K562 (cell line): ENCODE measurements at regions not wholly inside any gene's neighbourhood (a gene's known extent, or its start where the extent isn't known, plus 50 kb on each side); places are given as distances from the start of the nearest gene placed in this dataset.
"Not testable (repeated sequence)": the region's sequence is repeated elsewhere in the genome, so short reads cannot be mapped to it uniquely, and the experiment has no call there.

ENCODE experiments used
- CTBP1 ChIP-seq: fragments of 450-650 bp; IDR thresholded peaks from 2 replicates; pipeline ENCODE4 v1.6.1; 2016; ENCODE audit warnings: borderline replicate concordance
- EHMT2 ChIP-seq: fragments of 450-650 bp; IDR thresholded peaks from 2 replicates; pipeline ENCODE4 v1.6.1; 2018; ENCODE audit warnings: antibody characterized with exemption
- ETS2 ChIP-seq: IDR thresholded peaks from 2 replicates; pipeline ENCODE4 v1.6.1; 2016; ENCODE audit warnings: borderline replicate concordance, missing genetic modification characterization, mild to moderate bottlenecking, moderate library complexity, missing compliant biosample characterization; ENCODE audit not compliant: poor library complexity, severe bottlenecking
- SMARCC2 ChIP-seq: fragments of 450-650 bp; IDR thresholded peaks from 2 replicates; pipeline ENCODE4 v1.6.1; 2017; ENCODE audit warnings: antibody characterized with exemption, moderate library complexity, mild to moderate bottlenecking, low read depth
- ZC3H4 ChIP-seq: sonication (generic); formaldehyde crosslinking; IDR thresholded peaks from 2 replicates; pipeline ENCODE4 v1.9.0; 2021; ENCODE audit warnings: missing genetic modification reagents, borderline replicate concordance
- ZEB2 ChIP-seq: fragments of 450-650 bp; IDR thresholded peaks from 2 replicates; pipeline ENCODE4 v1.6.1; 2016
- ZNF24 ChIP-seq: fragments of 450-650 bp; IDR thresholded peaks from 2 replicates; pipeline ENCODE4 v1.6.1; 2016
- ZZZ3 ChIP-seq: fragments of 450-650 bp; IDR thresholded peaks from 2 replicates; pipeline ENCODE4 v1.6.1; 2016; ENCODE audit warnings: antibody characterized with exemption, mild to moderate bottlenecking, moderate library complexity
- TF ChIP-seq, protein P1 (sequence below): sonication (generic); formaldehyde crosslinking; IDR thresholded peaks from 2 replicates; pipeline ENCODE4 v1.8.1; 2023; ENCODE audit warnings: mild to moderate bottlenecking, missing genetic modification reagents
- TF ChIP-seq, protein P2 (sequence below): sonication (generic); formaldehyde crosslinking; IDR thresholded peaks from 2 replicates; pipeline ENCODE4 v1.8.0; 2023; ENCODE audit warnings: mild to moderate bottlenecking, missing genetic modification reagents
- TF ChIP-seq, protein P3 (sequence below): fragments of 250-450 bp; sonication (Bioruptor Pico); IDR thresholded peaks from 2 replicates; pipeline ENCODE4 v1.8.0; 2021; ENCODE audit warnings: borderline replicate concordance, mild to moderate bottlenecking, moderate library complexity; ENCODE audit not compliant: poor library complexity, severe bottlenecking
- TF ChIP-seq, protein P4 (sequence below), 3 experiments: IDR thresholded peaks in 2 of 3; conservative IDR thresholded peaks in 1 of 3; 2 replicates each; pipeline ENCODE4 v1.5.1; 2011 to 2012; ENCODE audit warnings: low read length in 3 of 3, mild to moderate bottlenecking in 3 of 3, control low read depth in 2 of 3, improper control_type of control experiment in 1 of 3, inconsistent platforms in 1 of 3, low read depth in 1 of 3, mixed read lengths in 1 of 3, moderate library complexity in 1 of 3; ENCODE audit not compliant: insufficient read depth in 2 of 3

DNA sequence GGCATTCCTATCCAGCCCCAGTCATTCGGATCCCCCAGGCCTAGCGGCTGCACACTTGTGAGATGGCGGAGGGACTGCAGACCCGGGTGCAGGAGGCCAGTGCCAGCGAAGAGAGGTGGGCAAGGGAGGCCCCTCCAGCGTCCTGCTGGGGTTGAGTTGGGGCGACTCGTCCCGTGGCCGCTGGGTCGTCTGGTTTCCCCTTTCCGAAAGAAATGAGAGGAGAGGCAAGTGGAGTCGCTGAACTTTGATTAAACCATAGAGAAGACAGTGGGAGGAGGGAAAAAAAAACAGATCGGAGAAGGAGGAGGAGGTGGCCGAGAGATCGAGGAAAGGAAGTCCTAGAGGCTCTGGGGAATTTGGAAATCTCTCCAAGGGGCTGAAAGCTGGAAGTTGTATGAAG lies 465.2 kb upstream of the ZNG1F start:
- not testable (repeated sequence) for TF ChIP-seq ETS2 (tag); ZZZ3; CTBP1; SMARCC2; ZNF24; EHMT2; ZEB2; ZC3H4
- TF ChIP-seq, protein P1, sequence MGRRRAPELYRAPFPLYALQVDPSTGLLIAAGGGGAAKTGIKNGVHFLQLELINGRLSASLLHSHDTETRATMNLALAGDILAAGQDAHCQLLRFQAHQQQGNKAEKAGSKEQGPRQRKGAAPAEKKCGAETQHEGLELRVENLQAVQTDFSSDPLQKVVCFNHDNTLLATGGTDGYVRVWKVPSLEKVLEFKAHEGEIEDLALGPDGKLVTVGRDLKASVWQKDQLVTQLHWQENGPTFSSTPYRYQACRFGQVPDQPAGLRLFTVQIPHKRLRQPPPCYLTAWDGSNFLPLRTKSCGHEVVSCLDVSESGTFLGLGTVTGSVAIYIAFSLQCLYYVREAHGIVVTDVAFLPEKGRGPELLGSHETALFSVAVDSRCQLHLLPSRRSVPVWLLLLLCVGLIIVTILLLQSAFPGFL (CRISPR knock-in tag): not testable (repeated sequence)
- TF ChIP-seq, protein P2, sequence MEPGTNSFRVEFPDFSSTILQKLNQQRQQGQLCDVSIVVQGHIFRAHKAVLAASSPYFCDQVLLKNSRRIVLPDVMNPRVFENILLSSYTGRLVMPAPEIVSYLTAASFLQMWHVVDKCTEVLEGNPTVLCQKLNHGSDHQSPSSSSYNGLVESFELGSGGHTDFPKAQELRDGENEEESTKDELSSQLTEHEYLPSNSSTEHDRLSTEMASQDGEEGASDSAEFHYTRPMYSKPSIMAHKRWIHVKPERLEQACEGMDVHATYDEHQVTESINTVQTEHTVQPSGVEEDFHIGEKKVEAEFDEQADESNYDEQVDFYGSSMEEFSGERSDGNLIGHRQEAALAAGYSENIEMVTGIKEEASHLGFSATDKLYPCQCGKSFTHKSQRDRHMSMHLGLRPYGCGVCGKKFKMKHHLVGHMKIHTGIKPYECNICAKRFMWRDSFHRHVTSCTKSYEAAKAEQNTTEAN (CRISPR knock-in tag): not testable (repeated sequence)
- TF ChIP-seq, protein P3, sequence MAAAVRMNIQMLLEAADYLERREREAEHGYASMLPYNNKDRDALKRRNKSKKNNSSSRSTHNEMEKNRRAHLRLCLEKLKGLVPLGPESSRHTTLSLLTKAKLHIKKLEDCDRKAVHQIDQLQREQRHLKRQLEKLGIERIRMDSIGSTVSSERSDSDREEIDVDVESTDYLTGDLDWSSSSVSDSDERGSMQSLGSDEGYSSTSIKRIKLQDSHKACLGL (CRISPR knock-in tag): not testable (repeated sequence)
- TF ChIP-seq, protein P4, sequence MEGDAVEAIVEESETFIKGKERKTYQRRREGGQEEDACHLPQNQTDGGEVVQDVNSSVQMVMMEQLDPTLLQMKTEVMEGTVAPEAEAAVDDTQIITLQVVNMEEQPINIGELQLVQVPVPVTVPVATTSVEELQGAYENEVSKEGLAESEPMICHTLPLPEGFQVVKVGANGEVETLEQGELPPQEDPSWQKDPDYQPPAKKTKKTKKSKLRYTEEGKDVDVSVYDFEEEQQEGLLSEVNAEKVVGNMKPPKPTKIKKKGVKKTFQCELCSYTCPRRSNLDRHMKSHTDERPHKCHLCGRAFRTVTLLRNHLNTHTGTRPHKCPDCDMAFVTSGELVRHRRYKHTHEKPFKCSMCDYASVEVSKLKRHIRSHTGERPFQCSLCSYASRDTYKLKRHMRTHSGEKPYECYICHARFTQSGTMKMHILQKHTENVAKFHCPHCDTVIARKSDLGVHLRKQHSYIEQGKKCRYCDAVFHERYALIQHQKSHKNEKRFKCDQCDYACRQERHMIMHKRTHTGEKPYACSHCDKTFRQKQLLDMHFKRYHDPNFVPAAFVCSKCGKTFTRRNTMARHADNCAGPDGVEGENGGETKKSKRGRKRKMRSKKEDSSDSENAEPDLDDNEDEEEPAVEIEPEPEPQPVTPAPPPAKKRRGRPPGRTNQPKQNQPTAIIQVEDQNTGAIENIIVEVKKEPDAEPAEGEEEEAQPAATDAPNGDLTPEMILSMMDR (IDR thresholded peaks at IDR 0.05 in 2 of 3, conservative IDR thresholded peaks at IDR 0.05 in 1 of 3; ENCODE audit: insufficient read depth in 2 of 3, low read depth in 1 of 3, low read length in 3 of 3): not testable (repeated sequence)
